ENCODE measurements at regions not wholly inside any gene's neighbourhood (a gene's known extent, or its start where the extent isn't known, plus 50 kb on each side); places are given as distances from the start of the nearest gene placed in this dataset.
"Not testable (repeated sequence)": the region's sequence is repeated elsewhere in the genome, so short reads cannot be mapped to it uniquely, and the experiment has no call there.

- H3K9me3 ChIP-seq = peaks cover 0 to 7% (median 0%) of the 10 kb centered on the region in 8 donors
- no peak overlapping the region for H3K4me3 ChIP-seq
- DNase-seq = no peak
- H3K27ac ChIP-seq = no peak overlapping the region
- TF ChIP-seq POLR2A (IDR thresholded peaks at IDR 0.05) (no peak), POLR2AphosphoS5 (IDR thresholded peaks at IDR 0.05) (no peak), CTCF (IDR thresholded peaks at IDR 0.05 in 8 of 11, conservative IDR thresholded peaks at IDR 0.05 in 3 of 11) (no peak)
- WGBS, 5 donors = 44 to 54% (median 51%) methylated on average over 6 of the region's 6 CpGs
- no peaks in the 10 kb centered on the region for H3K27me3 ChIP-seq (replicated peaks in 1 of 7)
- H3K36me3 ChIP-seq = no peaks in the 10 kb centered on the region
- intact Hi-C loops (cut with DNase I; ENCODE audit: low total_unique reads) = no loop called here
- H3K4me1 ChIP-seq = no peaks in the 10 kb centered on the region
These were observed 69.3 kb upstream of the SOX14 start for GRCh38 chr3:137694836-137695235.

DNA sequence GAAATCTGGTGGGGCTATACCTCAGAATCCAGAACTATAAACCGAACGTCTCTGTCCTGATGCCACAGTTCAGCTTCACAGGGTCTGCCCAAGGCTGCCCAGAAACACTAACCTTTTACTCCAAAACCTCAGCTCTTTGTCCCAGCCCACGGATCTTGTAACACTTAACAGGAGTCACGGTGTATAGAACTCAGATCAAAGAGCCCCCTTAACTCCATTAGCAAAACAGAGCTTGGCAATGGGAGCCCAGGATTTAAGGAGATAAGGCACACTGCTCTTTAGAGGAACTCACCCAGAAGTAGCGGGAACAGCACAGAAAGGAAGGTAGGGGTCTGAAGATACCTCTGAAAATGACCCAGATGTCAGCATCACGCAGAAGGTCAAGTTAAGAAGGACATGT, 68.8 kb upstream of the SOX14 start:
- H3K27ac ChIP-seq = no peak overlapping the region
- no peaks in the 10 kb centered on the region for H3K4me1 ChIP-seq
- intact Hi-C loops (cut with DNase I; ENCODE audit: low total_unique reads) = no loop called here
- no peak for DNase-seq
- H3K36me3 ChIP-seq = no peaks in the 10 kb centered on the region
- no peaks in the 10 kb centered on the region for H3K27me3 ChIP-seq (replicated peaks in 1 of 7)
- TF ChIP-seq CTCF (IDR thresholded peaks at IDR 0.05 in 8 of 11, conservative IDR thresholded peaks at IDR 0.05 in 3 of 11) (no peak), POLR2A (IDR thresholded peaks at IDR 0.05) (no peak), POLR2AphosphoS5 (IDR thresholded peaks at IDR 0.05) (no peak)
- peaks cover 0 to 7% (median 0%) of the 10 kb centered on the region in 8 donors for H3K9me3 ChIP-seq
- H3K4me3 ChIP-seq = no peak overlapping the region
- WGBS, 5 donors = 54 to 66% (median 56%) methylated on average over 6 of the region's 6 CpGs

GRCh38 chr3:137709011-137709601, 55.0 kb upstream of the SOX14 start:
- H3K27me3 ChIP-seq (replicated peaks in 1 of 7) = no peaks in the 10 kb centered on the region
- intact Hi-C loops (cut with DNase I; ENCODE audit: low total_unique reads) = no loop called here
- H3K4me1 ChIP-seq = no peaks in the 10 kb centered on the region
- no peak overlapping the region for H3K27ac ChIP-seq
- H3K4me3 ChIP-seq = no peak overlapping the region
- TF ChIP-seq CTCF (IDR thresholded peaks at IDR 0.05 in 8 of 11, conservative IDR thresholded peaks at IDR 0.05 in 3 of 11) (no peak), POLR2AphosphoS5 (IDR thresholded peaks at IDR 0.05) (no peak), POLR2A (IDR thresholded peaks at IDR 0.05) (no peak)
- H3K36me3 ChIP-seq = no peaks in the 10 kb centered on the region
- DNase-seq = no peak
- H3K9me3 ChIP-seq = peaks cover 0 to 14% (median 4%) of the 10 kb centered on the region in 8 donors
- WGBS, 5 donors = 1 to 6% (median 3%) methylated on average over 3 of the region's 3 CpGs

- H3K36me3 ChIP-seq; H3K27me3 ChIP-seq (replicated peaks in 1 of 7); H3K4me3 ChIP-seq; H3K4me1 ChIP-seq; DNase-seq; H3K27ac ChIP-seq; intact Hi-C loops (cut with DNase I; ENCODE audit: low total_unique reads): not testable (repeated sequence)
- peaks cover 0 to 44% (median 18%) of the 10 kb centered on the region in 8 donors for H3K9me3 ChIP-seq
- WGBS, 5 donors = 78 to 93% (median 85%) methylated on average over 5 to 6 of the region's 6 CpGs
These were observed 50.1 kb upstream of the SOX14 start for GRCh38 chr3:137713965-137714364.

Small RNAs in the stretch of these regions (small RNA-seq; reads per million reads assigned to genes)
- 0 reads per million in 4 donors for gene RNA5SP142
